ENCODE measurements at regions not wholly inside any gene's neighbourhood (a gene's known extent, or its start where the extent isn't known, plus 50 kb on each side); places are given as distances from the start of the nearest gene placed in this dataset.

GRCh38 chr16:16782153-16782552, 403.2 kb downstream of the NPIPA7 start:
- TF ChIP-seq CTCF (IDR thresholded peaks at IDR 0.05) (no peak), POLR2A (IDR thresholded peaks at IDR 0.05) (no peak)
